ENCODE measurements at regions not wholly inside any gene's neighbourhood (a gene's known extent, or its start where the extent isn't known, plus 50 kb on each side); places are given as distances from the start of the nearest gene placed in this dataset.

DNA sequence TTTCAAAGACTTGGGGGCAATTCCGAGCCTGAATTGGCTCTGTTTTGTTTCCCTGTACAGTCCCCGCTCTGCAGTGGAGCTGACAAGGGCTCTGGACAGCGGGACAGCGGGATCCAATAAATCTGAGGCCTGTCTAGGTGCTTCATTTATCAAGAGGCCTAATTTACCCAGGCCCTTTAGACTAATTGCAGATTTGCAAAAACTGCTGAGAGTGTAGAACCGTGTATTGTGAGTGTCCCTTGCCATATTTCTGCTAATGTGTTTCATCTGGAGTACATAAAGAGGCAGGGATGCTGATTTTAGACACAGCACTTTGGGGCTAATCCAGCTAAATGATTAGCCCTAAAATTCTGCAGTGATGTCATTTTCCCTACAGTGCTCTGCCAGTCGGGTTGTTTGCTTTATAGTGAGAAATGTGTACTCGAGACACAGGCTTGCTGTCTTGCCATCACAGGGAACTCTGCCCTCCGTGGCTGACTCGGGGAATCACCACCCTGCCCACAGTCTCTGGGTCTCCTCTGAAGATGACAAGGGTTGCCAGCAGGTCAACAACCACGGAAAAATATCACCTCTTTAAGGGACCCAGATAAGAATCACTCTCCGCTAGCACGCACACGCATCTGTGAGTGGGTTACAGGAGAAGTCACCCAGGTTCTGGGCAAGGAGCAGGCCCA is 592.0 kb downstream of the BNC2 start:
- no peak for DNase-seq
- peak overlapping the region in 1 of 3 donors; percentile 93 for H3K27ac ChIP-seq
- no peaks in the 10 kb centered on the region for H3K9me3 ChIP-seq
- H3K4me3 ChIP-seq (replicated peaks in 1 of 3), result no peak overlapping the region
- intact Hi-C loops (cut with DNase I), result loop anchor here (10.0 kb wide), 1 partner anchor 84 kb away; no protein-coding TSS in a partner anchor
- no peaks in the 10 kb centered on the region for H3K27me3 ChIP-seq
- WGBS, 2 donors, result 76 to 81% methylated on average over 13 of the region's 13 CpGs
- no peaks in the 10 kb centered on the region for H3K36me3 ChIP-seq
- H3K4me1 ChIP-seq, result peaks cover 30 to 56% of the 10 kb centered on the region in 2 donors
- TF ChIP-seq, protein P1, sequence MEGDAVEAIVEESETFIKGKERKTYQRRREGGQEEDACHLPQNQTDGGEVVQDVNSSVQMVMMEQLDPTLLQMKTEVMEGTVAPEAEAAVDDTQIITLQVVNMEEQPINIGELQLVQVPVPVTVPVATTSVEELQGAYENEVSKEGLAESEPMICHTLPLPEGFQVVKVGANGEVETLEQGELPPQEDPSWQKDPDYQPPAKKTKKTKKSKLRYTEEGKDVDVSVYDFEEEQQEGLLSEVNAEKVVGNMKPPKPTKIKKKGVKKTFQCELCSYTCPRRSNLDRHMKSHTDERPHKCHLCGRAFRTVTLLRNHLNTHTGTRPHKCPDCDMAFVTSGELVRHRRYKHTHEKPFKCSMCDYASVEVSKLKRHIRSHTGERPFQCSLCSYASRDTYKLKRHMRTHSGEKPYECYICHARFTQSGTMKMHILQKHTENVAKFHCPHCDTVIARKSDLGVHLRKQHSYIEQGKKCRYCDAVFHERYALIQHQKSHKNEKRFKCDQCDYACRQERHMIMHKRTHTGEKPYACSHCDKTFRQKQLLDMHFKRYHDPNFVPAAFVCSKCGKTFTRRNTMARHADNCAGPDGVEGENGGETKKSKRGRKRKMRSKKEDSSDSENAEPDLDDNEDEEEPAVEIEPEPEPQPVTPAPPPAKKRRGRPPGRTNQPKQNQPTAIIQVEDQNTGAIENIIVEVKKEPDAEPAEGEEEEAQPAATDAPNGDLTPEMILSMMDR (IDR thresholded peaks at IDR 0.05), result no peak
- no peak for TF ChIP-seq POLR2A (IDR thresholded peaks at IDR 0.05)

DNA sequence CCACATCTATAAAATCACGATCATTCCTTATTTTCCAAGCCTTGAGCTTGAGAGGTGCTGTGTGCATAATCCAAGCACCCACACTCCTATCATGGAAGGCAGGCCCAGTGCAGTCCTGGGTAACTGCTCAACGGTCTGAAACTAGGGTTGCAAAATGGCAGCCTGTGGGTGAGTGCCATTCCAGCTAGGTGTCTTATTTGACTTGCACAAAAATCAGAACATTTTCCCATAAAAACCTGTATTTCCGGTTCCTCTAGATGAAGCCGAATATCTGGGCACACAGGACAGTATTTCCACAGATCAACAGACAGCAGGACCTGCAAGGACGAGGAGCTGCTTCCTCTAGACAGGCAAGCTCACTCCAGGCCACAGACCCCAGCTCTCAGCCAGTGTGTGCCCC is 588.8 kb downstream of the BNC2 start:
- Histone ChIP-seq H3K27ac (peak overlapping the region; percentile 78 to 82 (median 79)), H3K4me1 (peaks cover 20 to 43% of the 10 kb centered on the region in 2 donors), H3K36me3 (no peaks in the 10 kb centered on the region), H3K27me3 (no peaks in the 10 kb centered on the region), H3K4me3 (replicated peaks in 1 of 3) (no peak overlapping the region), H3K9me3 (no peaks in the 10 kb centered on the region)
- intact Hi-C loops (cut with DNase I), result no loop called here
- WGBS, 2 donors, result 53 to 58% methylated on average over 5 of the region's 5 CpGs
- peak in 1 of 2 donors; percentile 40 for DNase-seq
- no peak for TF ChIP-seq POLR2A (IDR thresholded peaks at IDR 0.05)
- TF ChIP-seq, protein P1 (IDR thresholded peaks at IDR 0.05), result no peak

DNA sequence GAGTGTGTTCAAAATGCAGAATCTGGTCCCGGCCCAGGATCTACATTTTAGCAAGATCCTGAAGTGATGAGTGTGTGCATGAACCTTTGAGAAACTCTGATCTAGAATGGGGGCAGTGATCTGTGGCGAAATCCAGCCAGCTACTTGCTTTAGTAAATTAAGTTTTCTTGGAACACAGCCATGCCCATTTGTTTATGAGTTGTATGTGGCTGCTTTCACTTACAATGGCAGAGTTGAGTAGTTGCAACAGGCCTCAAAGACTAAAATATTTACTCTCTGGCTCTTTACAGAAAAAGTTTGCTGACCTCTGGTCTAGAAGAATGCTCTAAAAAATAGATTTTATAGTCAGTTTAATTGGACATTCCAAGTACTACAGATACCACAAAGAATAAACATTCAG is 588.3 kb downstream of the BNC2 start:
- Histone ChIP-seq H3K4me1 (peaks cover 15 to 38% of the 10 kb centered on the region in 2 donors), H3K4me3 (replicated peaks in 1 of 3) (no peak overlapping the region), H3K27me3 (no peaks in the 10 kb centered on the region), H3K9me3 (no peaks in the 10 kb centered on the region), H3K27ac (peak overlapping the region; percentile 78 to 82 (median 79)), H3K36me3 (no peaks in the 10 kb centered on the region)
- peak; percentile 40 to 45 for DNase-seq
- TF ChIP-seq POLR2A (IDR thresholded peaks at IDR 0.05), result no peak
- TF ChIP-seq, protein P1 (IDR thresholded peaks at IDR 0.05), result no peak
- WGBS, 2 donors, result 42 to 47% methylated on average over 2 of the region's 2 CpGs
- intact Hi-C loops (cut with DNase I), result no loop called here

DNA sequence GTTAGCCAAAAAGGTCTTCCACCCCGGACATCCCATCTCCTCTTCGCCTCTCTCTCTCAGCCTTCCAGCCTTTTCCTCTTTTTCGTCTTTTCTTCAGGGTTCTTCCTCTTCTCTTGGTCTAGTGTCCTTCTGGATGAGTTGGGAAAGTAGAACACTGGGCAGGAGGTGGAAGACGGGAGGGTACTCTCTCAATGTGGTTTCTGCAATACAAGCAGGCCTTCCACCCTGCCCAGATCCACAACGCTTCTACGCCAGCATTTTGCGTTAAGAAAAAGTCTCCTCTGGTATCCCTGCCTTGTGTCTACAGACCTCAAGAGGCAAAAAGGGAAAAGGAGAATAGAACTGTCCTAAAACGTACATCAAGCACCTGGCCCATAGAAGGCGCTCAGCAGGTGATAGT is 587.8 kb downstream of the BNC2 start:
- H3K9me3 ChIP-seq, result no peaks in the 10 kb centered on the region
- intact Hi-C loops (cut with DNase I), result no loop called here
- peak overlapping the region; percentile 78 to 82 (median 79) for H3K27ac ChIP-seq
- TF ChIP-seq, protein P1 (IDR thresholded peaks at IDR 0.05), result no peak
- no peak for TF ChIP-seq POLR2A (IDR thresholded peaks at IDR 0.05)
- H3K4me3 ChIP-seq (replicated peaks in 1 of 3), result no peak overlapping the region
- H3K27me3 ChIP-seq, result no peaks in the 10 kb centered on the region
- DNase-seq, result no peak
- 91% methylated on average over 9 of the region's 9 CpGs for WGBS, 2 donors
- no peaks in the 10 kb centered on the region for H3K36me3 ChIP-seq
- peaks cover 15 to 33% of the 10 kb centered on the region in 2 donors for H3K4me1 ChIP-seq

DNA sequence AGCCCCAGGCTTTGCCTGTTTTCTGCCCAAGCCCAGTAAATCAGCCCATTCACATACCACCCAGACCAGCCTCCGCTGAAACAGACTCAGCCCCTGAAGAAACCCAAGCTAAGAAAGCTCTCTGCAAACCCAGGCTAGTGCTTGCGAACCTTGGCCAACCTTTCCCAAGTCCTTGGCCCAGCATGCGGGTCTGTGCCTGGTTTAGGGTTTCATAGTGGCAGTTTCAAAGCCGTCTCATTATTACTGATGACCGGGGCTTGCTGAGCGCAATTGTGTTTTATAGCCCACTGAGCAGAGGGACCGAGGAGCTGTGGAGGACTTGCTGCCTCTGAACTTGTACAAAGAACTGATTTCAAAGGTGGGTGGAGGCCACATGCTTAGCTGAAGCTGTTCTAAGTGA is 584.3 kb downstream of the BNC2 start:
- DNase-seq, result no peak
- H3K4me1 ChIP-seq, result peaks cover 15 to 17% of the 10 kb centered on the region in 2 donors
- no peaks in the 10 kb centered on the region for H3K9me3 ChIP-seq
- intact Hi-C loops (cut with DNase I), result no loop called here
- H3K4me3 ChIP-seq (replicated peaks in 1 of 3), result no peak overlapping the region
- H3K27ac ChIP-seq, result no peak overlapping the region
- TF ChIP-seq, protein P1 (IDR thresholded peaks at IDR 0.05), result no peak
- TF ChIP-seq POLR2A (IDR thresholded peaks at IDR 0.05), result no peak
- H3K27me3 ChIP-seq, result no peaks in the 10 kb centered on the region
- no peaks in the 10 kb centered on the region for H3K36me3 ChIP-seq
- WGBS, 2 donors, result 90 to 94% methylated on average over 7 of the region's 7 CpGs
